NCI-H460 (cell line): ENCODE measurements at regions not wholly inside any gene's neighbourhood (a gene's known extent, or its start where the extent isn't known, plus 50 kb on each side); places are given as distances from the start of the nearest gene placed in this dataset.
"Not testable (repeated sequence)": the region's sequence is repeated elsewhere in the genome, so short reads cannot be mapped to it uniquely, and the experiment has no call there.

Experiments used
- DNase-seq: peaks from one replicate; pipeline ENCODE4 v3.0.0-alpha.2; 2016; ENCODE audit warnings: low read depth; ENCODE audit errors: extremely low read depth

DNA sequence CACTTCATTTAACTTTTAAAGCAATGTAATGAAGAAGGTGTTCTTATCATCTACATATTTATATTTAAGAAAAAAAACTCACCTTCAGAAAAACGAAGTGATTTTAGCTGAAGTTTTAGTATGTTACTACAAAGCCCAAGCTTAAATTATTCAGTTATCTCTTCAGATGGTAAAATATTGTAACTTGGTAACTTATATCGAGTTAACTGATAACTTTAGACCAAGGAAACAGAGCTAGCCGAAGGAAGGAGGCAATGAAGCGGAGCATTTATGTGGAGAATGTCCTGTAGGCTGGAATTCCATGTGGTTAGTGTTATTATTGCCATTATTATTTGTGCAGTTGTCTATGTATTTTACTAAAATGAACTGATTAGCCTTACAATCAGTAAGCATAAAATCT is 1102.1 kb upstream of the LCORL start:
- no peak for DNase-seq

DNA sequence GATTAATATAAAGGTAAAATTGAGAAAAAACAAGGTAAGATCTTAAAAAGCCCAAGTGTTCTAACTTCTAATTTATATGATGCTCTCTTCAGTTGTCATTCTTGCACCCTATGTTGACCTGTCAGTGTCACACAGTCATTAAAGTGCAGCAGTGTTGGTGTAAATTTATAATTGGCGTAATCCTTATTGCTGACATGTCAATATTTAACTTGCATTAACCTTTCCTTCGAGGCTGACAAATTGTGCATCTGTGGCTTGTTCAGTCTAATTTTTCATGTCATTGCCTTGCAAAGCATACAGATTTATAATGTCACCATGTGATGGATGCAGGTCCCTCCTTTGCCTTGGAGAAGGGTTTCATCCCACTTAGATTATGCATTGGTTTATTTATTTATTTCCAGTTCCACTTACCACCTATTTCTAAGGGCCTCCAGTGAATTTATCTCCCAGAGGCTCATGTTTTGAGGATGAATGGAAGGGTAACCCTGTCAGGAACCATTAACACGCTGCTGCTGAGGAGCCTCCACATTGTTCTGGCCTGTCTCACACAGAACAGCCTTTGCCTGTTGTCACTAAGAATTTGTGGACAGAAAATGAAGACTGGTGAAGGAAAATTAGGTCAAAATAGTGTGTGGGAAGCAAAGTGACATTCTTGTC is 1098.5 kb upstream of the LCORL start:
- DNase-seq = no peak

DNA sequence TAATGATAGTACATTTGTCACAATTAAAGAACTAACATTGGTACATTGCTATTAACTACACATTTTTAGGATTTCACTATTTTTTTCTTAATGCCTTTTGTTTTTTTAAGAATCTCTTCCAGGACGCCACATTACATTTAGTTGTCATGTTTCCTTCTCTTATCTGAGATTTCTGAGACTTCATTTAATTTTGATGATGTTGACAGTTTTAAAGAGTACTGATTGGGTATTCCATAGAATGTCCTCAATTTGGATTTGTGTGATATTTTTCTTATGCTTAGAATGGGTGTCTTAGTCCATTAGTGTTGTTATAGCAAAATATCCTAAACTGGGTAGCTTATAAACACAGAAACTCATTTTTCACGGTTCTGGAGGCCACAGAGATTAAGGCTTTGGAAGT is 1095.5 kb upstream of the LCORL start:
- no peak for DNase-seq

- DNase-seq = no peak
Observed at GRCh38 chr4:19104176-19104575, 1082.6 kb upstream of the LCORL start.

- DNase-seq = no peak
Observed at GRCh38 chr4:19095491-19096046, 1074.0 kb upstream of the LCORL start.

DNA sequence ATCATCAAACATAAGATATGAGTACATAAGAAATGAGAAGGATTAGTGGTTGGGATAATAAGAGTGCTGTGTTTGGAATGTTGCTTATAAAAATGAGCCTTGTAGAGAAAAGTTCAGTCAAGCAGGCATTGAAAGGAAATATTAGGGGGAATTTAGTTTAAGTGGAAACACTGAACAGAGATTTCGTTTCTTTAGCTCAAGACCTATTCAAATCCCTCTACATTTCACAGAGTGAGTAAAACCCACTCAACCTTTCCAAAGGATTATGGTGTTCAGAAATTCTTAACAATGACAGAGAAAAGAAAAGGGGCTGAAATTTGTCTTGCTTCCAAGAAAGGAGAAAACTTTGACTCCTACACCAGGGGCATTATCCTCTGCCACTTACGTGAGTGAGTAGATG is 1072.4 kb upstream of the LCORL start:
- DNase-seq = no peak

DNA sequence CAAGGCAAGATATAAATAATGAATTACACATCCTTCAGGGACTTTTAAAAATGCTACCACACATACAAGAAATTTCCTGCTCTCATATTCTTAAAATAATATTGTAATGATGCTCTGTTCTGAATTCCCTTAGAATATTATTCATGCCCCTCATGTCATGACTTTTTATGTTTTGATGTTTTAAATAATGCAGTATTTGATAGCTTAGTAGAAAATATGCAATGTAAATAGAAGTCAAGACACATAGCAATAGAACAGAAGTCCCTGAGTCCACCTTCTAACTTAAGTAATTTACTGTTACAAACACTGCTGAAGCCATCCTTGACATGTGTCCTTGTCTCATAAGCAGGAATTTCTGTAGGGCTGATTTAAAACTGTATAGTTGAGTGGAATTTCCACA is 1071.2 kb upstream of the LCORL start:
- DNase-seq = no peak

- DNase-seq = no peak
Observed at GRCh38 chr4:19074036-19074435, 1052.5 kb upstream of the LCORL start.

DNA sequence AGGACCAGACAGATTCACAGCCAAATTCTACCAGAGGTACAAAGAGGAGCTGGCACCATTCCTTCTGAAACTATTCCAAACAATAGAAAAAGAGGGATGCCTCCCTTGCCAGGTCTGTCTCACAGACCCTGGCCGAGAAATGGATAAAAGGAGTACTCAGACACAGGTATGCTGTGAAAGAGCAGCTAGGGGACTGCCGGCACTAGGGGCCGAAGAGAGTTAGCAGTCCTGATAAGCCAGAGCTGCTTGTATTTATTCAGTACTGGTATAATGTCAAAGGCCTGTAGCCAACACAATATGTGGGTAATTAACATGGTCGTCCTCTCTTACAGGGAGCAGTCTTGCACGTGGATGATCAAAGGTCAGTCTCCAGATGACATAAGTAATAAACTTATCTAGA is 1042.1 kb upstream of the LCORL start:
- no peak for DNase-seq

DNA sequence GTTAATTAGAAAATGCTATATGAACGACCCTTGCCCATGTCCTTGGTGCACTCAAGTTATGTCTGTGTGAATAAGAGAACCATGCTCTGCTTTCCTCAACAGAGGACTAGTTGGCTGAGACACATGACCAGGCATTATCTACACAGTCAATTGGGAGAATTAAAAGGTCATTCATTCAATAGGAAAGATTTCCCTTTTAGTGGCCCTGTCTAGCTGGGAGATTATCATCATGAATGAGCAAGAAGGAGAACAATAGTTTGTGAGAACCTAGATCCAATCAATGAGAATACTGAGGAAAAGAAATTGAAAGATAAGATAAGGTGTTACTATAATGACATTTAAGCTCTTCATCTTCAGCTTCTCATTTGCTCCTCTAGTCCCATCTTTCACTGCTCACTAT is 1033.4 kb upstream of the LCORL start:
- DNase-seq = no peak

DNA sequence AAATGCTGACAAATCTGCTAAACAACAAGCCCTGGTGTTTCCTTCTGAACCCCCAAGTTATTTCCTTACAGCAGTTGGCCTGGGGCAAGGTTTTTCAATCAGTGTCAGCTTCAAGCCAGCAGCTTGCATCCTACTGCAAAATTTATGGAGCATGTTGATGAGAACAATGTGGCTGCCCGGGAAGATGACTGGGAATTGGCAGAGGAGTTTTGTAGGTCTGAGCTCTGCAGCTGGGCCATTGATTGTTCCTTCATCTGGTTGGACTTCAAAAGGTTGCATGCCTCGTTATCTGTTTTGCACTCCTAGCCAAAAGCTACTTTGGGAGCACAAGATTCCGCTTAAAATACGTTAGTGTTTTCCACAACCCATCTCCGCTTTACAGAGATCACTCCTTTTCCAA is 1030.3 kb upstream of the LCORL start:
- no peak for DNase-seq

DNA sequence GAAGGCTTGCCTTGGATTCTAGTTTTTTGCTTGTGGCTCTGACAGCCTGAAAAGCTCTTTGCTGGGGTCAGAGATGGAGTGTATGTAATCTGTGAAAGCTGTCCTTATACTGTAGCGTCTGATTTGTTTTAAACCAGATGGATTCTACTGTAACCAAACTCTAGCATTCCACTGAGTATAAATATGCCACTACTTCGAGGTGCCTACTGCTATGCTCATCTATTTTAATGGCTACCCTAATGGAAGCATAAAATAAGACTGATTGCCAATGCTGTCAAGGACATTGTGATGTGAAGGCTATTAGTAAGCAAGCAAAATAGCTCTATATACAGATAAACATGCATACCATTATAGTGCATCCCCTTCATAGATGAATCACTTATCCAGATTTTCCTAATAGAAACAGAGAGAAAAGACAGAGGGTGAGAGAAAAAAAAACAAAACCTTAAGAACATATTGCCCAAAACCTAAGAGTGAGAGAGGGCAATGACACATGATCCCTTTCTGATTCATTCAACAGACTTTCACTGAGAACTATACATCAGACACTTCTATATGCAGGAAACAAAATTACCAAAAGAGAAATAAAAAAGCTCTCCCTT is 1025.8 kb upstream of the LCORL start:
- DNase-seq = no peak

- DNase-seq = no peak
Observed at GRCh38 chr4:19039816-19040215, 1018.3 kb upstream of the LCORL start.

- DNase-seq = no peak
Observed at GRCh38 chr4:19038231-19038630, 1016.7 kb upstream of the LCORL start.

DNA sequence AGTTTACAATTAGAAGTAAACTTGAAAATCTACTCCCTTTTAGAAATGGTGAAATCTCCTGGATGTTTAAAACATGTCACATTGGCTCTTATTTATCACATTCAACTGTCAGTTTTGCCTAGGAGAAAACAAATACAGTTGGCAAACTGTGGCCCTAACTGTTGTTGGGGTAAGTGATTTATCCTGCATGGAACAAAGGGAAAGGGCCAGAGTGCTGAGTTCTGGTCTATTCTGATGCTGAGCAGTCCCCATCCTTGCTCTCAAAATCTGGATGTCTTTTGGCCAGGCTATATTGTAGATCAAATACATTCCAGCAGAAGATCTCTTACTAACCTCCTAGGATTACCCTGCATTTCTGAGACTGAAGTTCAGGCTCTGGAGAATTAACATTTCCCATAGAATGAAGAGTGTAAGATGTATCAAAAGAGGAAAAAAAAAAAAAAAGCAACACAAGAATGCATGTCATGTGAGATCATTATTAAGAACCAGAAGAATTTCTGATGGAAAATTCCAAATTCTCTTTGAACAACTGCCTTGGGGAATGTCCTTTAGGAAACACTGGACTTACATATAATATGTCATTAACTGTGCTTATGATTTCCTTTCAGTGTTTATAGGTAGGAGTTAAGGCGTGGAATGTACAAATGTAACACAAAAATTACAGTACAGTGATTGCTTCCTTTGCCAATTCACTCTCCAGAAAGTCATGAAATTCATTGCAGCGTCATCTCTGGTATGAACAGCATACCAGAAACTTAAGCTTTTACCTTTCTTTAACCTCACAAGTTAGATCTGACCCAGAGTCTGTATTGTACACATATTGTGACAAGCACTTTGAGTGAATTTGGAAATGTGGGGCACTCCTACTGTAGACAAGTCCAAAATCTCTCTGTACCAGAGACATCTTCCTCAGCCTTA is 1012.5 kb upstream of the LCORL start:
- DNase-seq = no peak

GRCh38 chr4:19030536-19030935 is 1009.0 kb upstream of the LCORL start:
- no peak for DNase-seq

DNA sequence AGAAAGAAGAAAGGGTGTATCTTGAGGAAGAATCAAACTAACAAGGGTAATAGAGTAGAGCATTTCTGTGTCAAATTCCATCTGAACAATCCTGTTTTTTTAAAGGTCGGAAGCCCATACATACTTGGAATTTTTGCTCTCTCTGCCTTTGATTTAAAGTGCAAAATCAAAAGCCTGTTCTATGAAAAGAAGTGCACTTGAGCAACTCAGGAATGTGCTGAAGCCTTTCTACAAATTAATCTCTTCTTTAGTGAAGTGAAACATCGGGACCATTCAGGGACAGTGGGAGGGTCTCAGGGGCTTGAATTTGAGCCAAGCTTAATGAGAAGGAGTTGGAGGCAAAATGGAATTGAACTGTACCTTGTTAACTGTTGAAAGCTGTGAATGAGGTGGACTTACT is 1008.5 kb upstream of the LCORL start:
- no peak for DNase-seq

GRCh38 chr4:19026281-19026680 is 1004.7 kb upstream of the LCORL start:
- DNase-seq = no peak

GRCh38 chr4:19025031-19025430 is 1003.5 kb upstream of the LCORL start:
- no peak for DNase-seq

- no peak for DNase-seq
Observed at GRCh38 chr4:19024047-19024446, 1002.5 kb upstream of the LCORL start.

GRCh38 chr4:19021617-19022016 is 1000.1 kb upstream of the LCORL start:
- DNase-seq = no peak

DNA sequence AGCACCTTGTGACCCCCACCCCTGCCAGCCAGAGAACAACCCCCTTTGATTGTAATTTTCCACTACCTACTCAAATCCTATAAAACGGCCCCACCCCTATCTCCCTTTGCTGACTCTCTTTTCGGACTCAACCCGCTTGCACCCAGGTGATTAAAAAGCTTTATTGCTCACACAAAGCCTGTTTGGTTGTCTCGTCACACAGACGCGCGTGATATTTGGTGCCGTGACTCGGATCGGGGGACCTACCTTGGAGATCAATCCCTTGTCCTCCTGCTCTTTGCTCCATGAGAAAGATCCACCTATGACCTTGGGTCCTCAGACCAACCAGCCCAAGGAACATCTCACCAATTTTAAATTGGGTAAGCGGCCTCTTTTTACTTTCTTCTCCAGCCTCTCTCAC is 995.0 kb upstream of the LCORL start:
- not testable (repeated sequence) for DNase-seq
